Neural progenitor cell (in vitro differentiated cells): ENCODE measurements at regions not wholly inside any gene's neighbourhood (a gene's known extent, or its start where the extent isn't known, plus 50 kb on each side); places are given as distances from the start of the nearest gene placed in this dataset.

Experiments
- EZH2 ChIP-seq: fragments of 200-600 bp; sonication (generic); IDR thresholded peaks from 2 replicates; pipeline ENCODE4 v1.6.1; 2017; ENCODE audit warnings: antibody characterized with exemption, mild to moderate bottlenecking, moderate library complexity
- EZH2phosphoT487 ChIP-seq: fragments of 200-600 bp; sonication (generic); IDR thresholded peaks from 2 replicates; pipeline ENCODE4 v1.6.1; 2017; ENCODE audit warnings: antibody characterized with exemption
- TF ChIP-seq, protein P1 (sequence below): fragments of 200-600 bp; sonication (generic); IDR thresholded peaks from 2 replicates; pipeline ENCODE4 v1.5.1; 2017; ENCODE audit warnings: antibody characterized with exemption, mild to moderate bottlenecking

DNA sequence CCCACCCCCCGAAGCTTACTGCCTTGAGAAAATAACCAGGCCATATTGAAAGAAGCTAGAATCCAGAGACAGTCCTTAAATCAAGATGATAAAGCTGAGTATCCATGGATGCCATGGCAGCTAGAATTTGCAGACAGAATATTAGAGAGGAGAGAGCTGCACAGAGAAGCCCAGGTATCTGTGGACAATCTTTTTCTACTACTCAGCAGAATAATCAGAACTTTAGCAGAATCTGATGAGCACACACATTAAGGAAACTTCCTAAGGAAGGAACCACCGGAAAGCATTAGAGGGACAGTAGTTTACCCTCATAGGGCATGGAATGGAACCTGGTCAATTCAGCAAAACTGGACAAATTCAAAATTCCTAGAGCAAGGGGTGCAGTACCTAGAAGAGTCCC, 1001.7 kb downstream of the HACE1 start:
- TF ChIP-seq EZH2, result no peak
- TF ChIP-seq, protein P1, sequence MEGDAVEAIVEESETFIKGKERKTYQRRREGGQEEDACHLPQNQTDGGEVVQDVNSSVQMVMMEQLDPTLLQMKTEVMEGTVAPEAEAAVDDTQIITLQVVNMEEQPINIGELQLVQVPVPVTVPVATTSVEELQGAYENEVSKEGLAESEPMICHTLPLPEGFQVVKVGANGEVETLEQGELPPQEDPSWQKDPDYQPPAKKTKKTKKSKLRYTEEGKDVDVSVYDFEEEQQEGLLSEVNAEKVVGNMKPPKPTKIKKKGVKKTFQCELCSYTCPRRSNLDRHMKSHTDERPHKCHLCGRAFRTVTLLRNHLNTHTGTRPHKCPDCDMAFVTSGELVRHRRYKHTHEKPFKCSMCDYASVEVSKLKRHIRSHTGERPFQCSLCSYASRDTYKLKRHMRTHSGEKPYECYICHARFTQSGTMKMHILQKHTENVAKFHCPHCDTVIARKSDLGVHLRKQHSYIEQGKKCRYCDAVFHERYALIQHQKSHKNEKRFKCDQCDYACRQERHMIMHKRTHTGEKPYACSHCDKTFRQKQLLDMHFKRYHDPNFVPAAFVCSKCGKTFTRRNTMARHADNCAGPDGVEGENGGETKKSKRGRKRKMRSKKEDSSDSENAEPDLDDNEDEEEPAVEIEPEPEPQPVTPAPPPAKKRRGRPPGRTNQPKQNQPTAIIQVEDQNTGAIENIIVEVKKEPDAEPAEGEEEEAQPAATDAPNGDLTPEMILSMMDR, result no peak
- no peak for TF ChIP-seq EZH2phosphoT487
